EH (cell line): ENCODE measurements at regions not wholly inside any gene's neighbourhood (a gene's known extent, or its start where the extent isn't known, plus 50 kb on each side); places are given as distances from the start of the nearest gene placed in this dataset.

Source experiments
- DNase-seq: peaks from one replicate; pipeline ENCODE4 v3.0.0-alpha.2; 2015; ENCODE audit warnings: low read depth

- DNase-seq = no peak
Measured at GRCh38 chr20:40589581-40589980, 99.5 kb downstream of the MAFB start.

GRCh38 chr20:40588891-40589290 is 100.1 kb downstream of the MAFB start:
- DNase-seq = no peak

- no peak for DNase-seq
Measured at GRCh38 chr20:40587038-40587437, 102.0 kb downstream of the MAFB start.

- DNase-seq = no peak
Measured at GRCh38 chr20:40584130-40584809, 104.8 kb downstream of the MAFB start.

- no peak for DNase-seq
Measured at GRCh38 chr20:40583636-40584035, 105.4 kb downstream of the MAFB start.

GRCh38 chr20:40583205-40583604 is 105.8 kb downstream of the MAFB start:
- DNase-seq = no peak

GRCh38 chr20:40582531-40582930 is 106.5 kb downstream of the MAFB start:
- DNase-seq = no peak

- DNase-seq = no peak
Measured at GRCh38 chr20:40579701-40580100, 109.3 kb downstream of the MAFB start.

- no peak for DNase-seq
Measured at GRCh38 chr20:40578961-40579360, 110.1 kb downstream of the MAFB start.

- DNase-seq = no peak
Measured at GRCh38 chr20:40575851-40576250, 113.2 kb downstream of the MAFB start.

- DNase-seq = no peak
Measured at GRCh38 chr20:40572251-40572650, 116.8 kb downstream of the MAFB start.

- DNase-seq = no peak
Measured at GRCh38 chr20:40571639-40572038, 117.4 kb downstream of the MAFB start.

- no peak for DNase-seq
Measured at GRCh38 chr20:40568200-40568599, 120.8 kb downstream of the MAFB start.

GRCh38 chr20:40565682-40566040 is 123.4 kb downstream of the MAFB start:
- no peak for DNase-seq

- DNase-seq = peak; percentile 50
Measured at GRCh38 chr20:40565001-40565681, 123.9 kb downstream of the MAFB start.

GRCh38 chr20:40563296-40563950 is 125.6 kb downstream of the MAFB start:
- peak; percentile 34 for DNase-seq

GRCh38 chr20:40562031-40562430 is 127.0 kb downstream of the MAFB start:
- peak; percentile 6 for DNase-seq

GRCh38 chr20:40561187-40561586 is 127.8 kb downstream of the MAFB start:
- no peak for DNase-seq

- DNase-seq = no peak
Measured at GRCh38 chr20:40558212-40558611, 130.8 kb downstream of the MAFB start.

- DNase-seq = no peak
Measured at GRCh38 chr20:40551125-40551530, 137.9 kb downstream of the MAFB start.

- no peak for DNase-seq
Measured at GRCh38 chr20:40547483-40548091, 141.4 kb downstream of the MAFB start.

- DNase-seq = no peak
Measured at GRCh38 chr20:40545478-40545877, 143.6 kb downstream of the MAFB start.

- no peak for DNase-seq
Measured at GRCh38 chr20:40542065-40542464, 147.0 kb downstream of the MAFB start.
